GM12878 (cell line): ENCODE measurements at regions not wholly inside any gene's neighbourhood (a gene's known extent, or its start where the extent isn't known, plus 50 kb on each side); places are given as distances from the start of the nearest gene placed in this dataset.
A peak's percentile ranks its signal among the peaks of the same experiment; 100 is the strongest.

Experiments
- ATF2 ChIP-seq: IDR thresholded peaks from 2 replicates; pipeline ENCODE4 v1.6.1; 2012; ENCODE audit warnings: low read length, inconsistent platforms
- CBX5 ChIP-seq: sonication (generic); IDR thresholded peaks from 2 replicates; pipeline ENCODE4 v1.6.1; 2016; ENCODE audit warnings: low read depth, moderate library complexity, mild to moderate bottlenecking, inconsistent platforms
- CHD1 ChIP-seq: IDR thresholded peaks from 2 replicates; pipeline ENCODE4 v1.6.1; 2012; ENCODE audit warnings: low read depth, low read length, improper control_type of control experiment
- HSF1 ChIP-seq: fragments of 150-350 bp; IDR thresholded peaks from 2 replicates; pipeline ENCODE4 v1.6.1; 2014; ENCODE audit warnings: mild to moderate bottlenecking, low read depth, low read length
- JUNB ChIP-seq: IDR thresholded peaks from 2 replicates; pipeline ENCODE4 v1.6.1; 2016; ENCODE audit warnings: antibody characterized with exemption, mild to moderate bottlenecking
- MEF2B ChIP-seq: fragments of 450-650 bp; IDR thresholded peaks from 2 replicates; pipeline ENCODE4 v1.6.1; 2018; ENCODE audit warnings: mild to moderate bottlenecking, moderate library complexity; ENCODE audit not compliant: partially characterized antibody, poor library complexity, severe bottlenecking
- NFYB ChIP-seq: IDR thresholded peaks from 2 replicates; pipeline ENCODE4 v1.6.1; 2011; ENCODE audit warnings: low read depth, mild to moderate bottlenecking, low read length, improper control_type of control experiment, moderate library complexity; ENCODE audit not compliant: insufficient read depth
- PBX3 ChIP-seq: IDR thresholded peaks from 2 replicates; pipeline ENCODE4 v1.6.1; 2011; ENCODE audit warnings: mild to moderate bottlenecking, low read depth, low read length, moderate library complexity; ENCODE audit not compliant: insufficient replicate concordance
- POLR2A ChIP-seq: IDR thresholded peaks from 2 replicates; pipeline ENCODE4 v1.6.1; 2011; ENCODE audit warnings: low read depth, mild to moderate bottlenecking, low read length
- RAD21 ChIP-seq: IDR thresholded peaks from 2 replicates; pipeline ENCODE4 v1.6.1; 2011; ENCODE audit warnings: mild to moderate bottlenecking, low read depth, low read length, moderate library complexity; ENCODE audit not compliant: insufficient read depth
- REST ChIP-seq: IDR thresholded peaks from 2 replicates; pipeline ENCODE4 v1.6.1; 2012; ENCODE audit warnings: mild to moderate bottlenecking, low read depth, low read length
- TCF7 ChIP-seq: IDR thresholded peaks from 2 replicates; pipeline ENCODE4 v1.6.1; 2014; ENCODE audit warnings: antibody characterized with exemption, borderline replicate concordance
- ZBTB11 ChIP-seq: fragments of 450-650 bp; formaldehyde crosslinking; IDR thresholded peaks from 2 replicates; pipeline ENCODE4 v1.5.0; 2022; ENCODE audit warnings: mild to moderate bottlenecking, missing genetic modification characterization

- TF ChIP-seq PBX3, result no peak
- peak; percentile 77; the same call in 1 of the 2 replicates for TF ChIP-seq ATF2
- peak; percentile 57; the same call in 1 of the 2 replicates for TF ChIP-seq JUNB
- TF ChIP-seq NFYB, result no peak
- no peak for TF ChIP-seq CHD1
- TF ChIP-seq RAD21, result no peak
- TF ChIP-seq CBX5, result peak; percentile 78; the same call in 1 of the 2 replicates
- TF ChIP-seq TCF7, result 0 out of 2 replicates have a peak, but pooled peaks have one; percentile 5
- no peak for TF ChIP-seq POLR2A
- no peak for TF ChIP-seq ZBTB11
- no peak for TF ChIP-seq HSF1
- TF ChIP-seq MEF2B, result no peak
- no peak for TF ChIP-seq REST
Measured at GRCh38 chr4:38455092-38455862, 208.7 kb upstream of the KLF3 start (continued).
